ENCODE measurements at regions not wholly inside any gene's neighbourhood (a gene's known extent, or its start where the extent isn't known, plus 50 kb on each side); places are given as distances from the start of the nearest gene placed in this dataset.

- Histone ChIP-seq H4K20me1 (replicated peaks in 1 of 2; ENCODE audit: control insufficient read depth in 1 of 2, insufficient read depth in 2 of 2, low read length in 2 of 2) (no peaks in the 10 kb centered on the region), H3K9me3 (ENCODE audit: insufficient read depth in 2 of 2, low read depth in 1 of 2, low read length in 1 of 2) (no peaks in the 10 kb centered on the region), H3K4me3 (ENCODE audit: extremely low read depth in 1 of 4, insufficient read depth in 2 of 4, low read depth in 3 of 4, low read length in 4 of 4) (no peak overlapping the region), H3K56ac (replicated peaks; ENCODE audit: insufficient read length, low read depth, low read length) (no peak overlapping the region), H2AFZ (ENCODE audit: low read length) (no peak overlapping the region), H3K14ac (ENCODE audit: insufficient read length) (no peak overlapping the region), H3K4me2 (ENCODE audit: insufficient read depth in 1 of 2, low read depth in 2 of 2, low read length in 2 of 2) (no peak overlapping the region), H3K23ac (ENCODE audit: insufficient read length) (no peak overlapping the region), H3K79me2 (ENCODE audit: control insufficient read depth in 1 of 2, insufficient read depth in 2 of 2, low read length in 2 of 2) (no peaks in the 10 kb centered on the region), H3K27ac (ENCODE audit: low read depth, low read length) (no peak overlapping the region), H2BK120ac (replicated peaks; ENCODE audit: low read depth, low read length) (no peak overlapping the region), H4K91ac (replicated peaks; ENCODE audit: insufficient read length, low read length) (no peak overlapping the region), H2AK5ac (ENCODE audit: low read depth, low read length) (no peak overlapping the region), H3K4me1 (replicated peaks in 1 of 4; ENCODE audit: control insufficient read depth in 3 of 4, insufficient read depth in 4 of 4, low read length in 3 of 4) (no peaks in the 10 kb centered on the region), H3K18ac (ENCODE audit: extremely low read depth, low read length) (no peak overlapping the region), H3K9ac (replicated peaks in 1 of 4; ENCODE audit: extremely low read depth in 1 of 4, low read depth in 3 of 4, low read length in 3 of 4) (no peak overlapping the region), H3K23me2 (ENCODE audit: low read depth, low read length) (no peaks in the 10 kb centered on the region), H2BK20ac (ENCODE audit: low read length) (no peak overlapping the region), H4K5ac (ENCODE audit: insufficient read length, low read depth, low read length) (no peak overlapping the region), H3K79me1 (ENCODE audit: low read depth, low read length) (no peaks in the 10 kb centered on the region), H4K8ac (ENCODE audit: extremely low read depth, insufficient read depth, low read length) (no peak overlapping the region), H3K27me3 (replicated peaks in 1 of 4; ENCODE audit: control insufficient read depth in 3 of 4, extremely low read depth in 1 of 4, insufficient read depth in 3 of 4, low read length in 3 of 4) (peaks cover 0 to 10% (median under 1%) of the 10 kb centered on the region in 4 experiments; a peak in 2 of 7 replicates), H2BK12ac (ENCODE audit: low read depth, low read length) (no peak overlapping the region), H2BK15ac (ENCODE audit: low read length) (no peak overlapping the region), H3K36me3 (ENCODE audit: control insufficient read depth in 2 of 4, insufficient read depth in 4 of 4, low read length in 3 of 4) (no peaks in the 10 kb centered on the region), H2BK5ac (ENCODE audit: low read depth, low read length) (no peak overlapping the region), H3K4ac (replicated peaks; ENCODE audit: insufficient read length, low read depth, low read length) (no peak overlapping the region)
- FAIRE-seq (no peak), DNase-seq (ENCODE audit: low read depth in 1 of 2, low spot score in 2 of 2) (no peak)
- TF ChIP-seq HDAC2 (IDR thresholded peaks at IDR 0.05; ENCODE audit: borderline replicate concordance in 1 of 2, low read depth in 2 of 2, low read length in 2 of 2) (no peak), SP1 (IDR thresholded peaks at IDR 0.05; ENCODE audit: low read depth, low read length) (no peak), ASH2L (IDR thresholded peaks at IDR 0.05; ENCODE audit: low read length) (no peak), SP4 (IDR thresholded peaks at IDR 0.05; ENCODE audit: low read length) (no peak)
- WGBS, 2 experiments (ENCODE audit: extremely low coverage in 1 of 2, insufficient coverage in 1 of 2, insufficient read length in 1 of 2, insufficient replicate concordance in 2 of 2, low coverage in 1 of 2, low lambda C conversion rate in 2 of 2, missing lambda C conversion rate in 1 of 2): 95% methylated on average over 3 of the region's 3 CpGs; no CpG with 5 or more reads in 1 of the 2 experiments
- POLR2A ChIA-PET (ENCODE audit: partially characterized antibody): no interaction called here
- CTCF ChIA-PET (ENCODE audit: partially characterized antibody): interaction anchor here (1.1 to 1.7 kb wide), 3 partner anchors 12 to 54 kb away, joined by 4 to 7 read pairs (median 5); no protein-coding TSS in a partner anchor
Measured at GRCh38 chr10:107383357-107383756, 218.9 kb upstream of the SORCS1 start.
